NCI-H510A treated with DMSO at 0.1 percent for 48 hours (cell line): ENCODE measurements at regions not wholly inside any gene's neighbourhood (a gene's known extent, or its start where the extent isn't known, plus 50 kb on each side); places are given as distances from the start of the nearest gene placed in this dataset.
"Not testable (repeated sequence)": the region's sequence is repeated elsewhere in the genome, so short reads cannot be mapped to it uniquely, and the experiment has no call there.

ENCODE experiments used
- DNase-seq: peaks from one replicate; lab custom pipeline; 2025; lab: John Stamatoyannopoulos, UW

DNA sequence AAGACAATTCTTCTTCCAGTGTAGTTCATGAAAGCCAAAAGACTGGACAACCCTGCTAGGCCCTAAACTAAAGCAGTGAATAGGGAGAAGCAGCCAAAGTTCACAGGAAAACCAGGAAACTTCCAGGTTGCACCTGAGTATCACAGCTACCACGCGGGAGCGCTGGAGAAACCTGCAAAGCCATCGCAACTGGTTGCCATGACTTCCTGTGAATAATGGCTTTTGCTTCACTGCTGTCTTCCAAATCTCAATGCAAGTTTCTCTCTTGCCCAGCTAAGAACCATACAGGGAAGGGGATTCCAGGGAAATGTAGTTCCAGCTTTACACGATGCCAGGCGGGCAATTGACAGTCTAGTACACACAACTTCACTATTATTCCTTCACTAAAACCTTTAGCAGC is 114.1 kb downstream of the GXYLT1 start:
- no peak for DNase-seq

DNA sequence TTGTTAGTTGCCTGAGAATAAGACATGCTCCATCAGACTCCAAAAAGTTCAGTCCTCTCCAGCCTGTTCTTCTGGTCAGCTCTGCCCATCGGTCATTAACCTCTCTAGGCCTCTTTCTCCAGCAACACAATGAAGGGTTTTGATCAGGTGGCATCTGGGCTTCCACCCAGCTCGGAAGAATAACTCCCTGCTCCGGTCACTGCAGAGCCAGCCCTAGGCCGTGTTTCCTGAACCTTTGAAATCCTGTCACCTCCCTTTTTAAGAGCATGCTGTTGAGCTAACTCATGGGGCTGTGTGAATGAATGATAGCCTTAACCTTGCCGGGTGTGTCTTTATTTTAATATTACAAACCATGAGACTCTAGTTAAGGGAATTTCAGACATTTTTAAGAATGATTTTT is 117.1 kb downstream of the GXYLT1 start:
- no peak for DNase-seq

DNA sequence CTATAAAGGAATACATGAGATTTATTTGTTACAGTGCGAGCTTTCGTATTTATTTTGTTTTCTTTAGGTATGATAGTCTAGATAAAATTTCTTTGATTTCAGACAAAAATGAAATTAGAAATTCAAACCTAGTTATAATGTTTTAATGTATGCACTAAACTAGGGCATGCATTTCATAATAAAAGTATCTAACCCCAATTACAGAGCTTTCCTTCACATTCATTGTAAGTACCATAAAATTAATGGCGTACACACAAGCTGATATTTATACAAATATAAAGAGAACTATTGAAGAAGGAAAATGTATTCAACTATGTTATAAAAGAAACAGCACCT is 120.2 kb downstream of the GXYLT1 start:
- DNase-seq = no peak

DNA sequence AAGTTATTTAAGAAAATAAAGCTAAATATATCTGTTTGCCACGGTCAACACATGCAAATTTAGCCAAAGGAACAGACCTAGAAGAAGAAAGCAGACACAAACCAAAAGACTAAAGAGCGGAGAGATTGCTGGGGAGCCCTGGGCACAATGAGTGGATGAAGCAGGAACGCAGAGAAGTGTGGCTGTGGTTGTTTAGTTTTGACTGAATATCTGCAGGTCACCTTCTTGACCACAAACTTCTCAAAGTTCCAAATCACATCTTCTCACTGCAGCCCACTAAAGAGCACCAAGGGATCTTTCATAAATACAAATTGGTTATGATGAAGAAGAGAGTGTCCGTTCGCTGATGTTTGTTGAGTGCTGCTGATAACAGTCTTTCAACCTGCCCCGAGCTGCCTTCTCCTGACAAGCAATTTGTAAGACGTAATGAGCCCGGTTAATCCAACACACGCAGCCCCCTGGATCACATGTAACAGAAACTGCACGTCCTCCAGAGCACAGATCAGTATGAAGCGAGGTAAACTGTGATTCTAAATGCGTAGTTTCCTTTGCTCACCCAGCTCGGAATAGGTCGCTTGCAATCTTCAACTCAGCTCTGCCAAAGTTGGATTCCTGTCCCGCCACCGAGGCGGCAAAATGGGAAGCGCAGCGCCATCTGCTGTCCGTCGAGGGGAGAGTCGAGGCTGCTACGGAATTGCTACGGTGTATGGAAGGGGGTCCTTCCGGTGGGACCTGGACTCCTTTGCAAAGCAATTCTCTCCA is 120.8 kb downstream of the GXYLT1 start:
- DNase-seq = peak; percentile 53

DNA sequence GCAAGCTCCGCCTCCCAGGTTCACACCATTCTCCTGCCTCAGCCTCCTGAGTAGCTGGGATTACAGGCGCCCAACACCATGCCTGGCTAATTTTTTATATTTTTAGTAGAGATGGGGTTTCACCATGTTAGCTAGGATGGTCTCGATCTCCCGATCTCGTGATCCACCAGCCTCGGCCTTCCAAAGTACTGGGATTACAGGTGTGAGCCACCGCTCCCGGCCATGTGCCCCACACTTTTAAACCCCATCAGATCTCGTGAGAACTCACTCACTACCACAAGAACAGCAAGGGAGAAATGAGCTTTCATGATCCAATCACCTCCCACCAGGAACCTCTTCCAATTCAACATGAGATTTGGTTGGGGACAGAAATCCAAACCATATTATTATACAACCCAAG is 122.7 kb downstream of the GXYLT1 start:
- DNase-seq = not testable (repeated sequence)

- no peak for DNase-seq
Observed at GRCh38 chr12:42021469-42021868, 123.2 kb downstream of the GXYLT1 start.

GRCh38 chr12:42020226-42020625 is 124.4 kb downstream of the GXYLT1 start:
- DNase-seq = no peak

DNA sequence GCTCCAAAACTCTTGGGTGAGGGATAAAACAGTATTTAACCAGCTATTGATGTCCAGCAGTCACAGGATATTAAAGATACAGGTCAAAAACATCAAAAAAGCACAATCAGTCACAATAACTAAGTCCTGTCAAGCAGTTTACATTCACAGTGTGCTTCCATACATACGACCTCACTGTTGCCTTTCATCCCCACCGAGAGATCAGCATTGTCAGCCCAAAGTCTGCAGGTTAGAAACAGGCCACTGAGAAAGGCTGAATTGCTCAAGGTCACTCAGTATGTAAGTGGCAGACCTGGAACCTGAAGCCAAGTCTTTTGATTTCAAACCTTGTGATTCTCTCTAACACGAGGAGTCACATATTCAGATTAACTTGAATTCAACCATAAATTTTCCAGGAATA is 124.9 kb downstream of the GXYLT1 start:
- no peak for DNase-seq

- DNase-seq = no peak
Observed at GRCh38 chr12:42017051-42017450, 127.6 kb downstream of the GXYLT1 start.

DNA sequence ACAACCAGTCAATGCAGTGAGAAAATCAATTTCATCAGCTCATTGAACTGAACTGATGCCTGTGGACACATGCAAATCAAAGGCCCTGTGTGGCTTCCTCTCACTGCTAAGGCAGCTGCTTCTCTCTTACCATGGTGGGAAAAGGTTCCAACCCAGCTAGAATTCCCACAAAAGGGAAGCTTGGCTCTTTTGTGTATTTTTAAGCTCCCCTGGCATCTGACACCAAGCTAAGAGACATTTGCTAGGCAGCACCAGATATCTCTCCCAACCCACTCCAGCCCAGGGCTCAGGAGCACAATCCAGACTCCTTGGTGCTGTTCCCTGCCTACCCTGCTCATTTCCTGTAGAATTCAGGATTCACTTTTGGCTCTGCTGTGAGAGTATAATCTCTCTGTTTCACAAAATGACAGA is 129.6 kb downstream of the GXYLT1 start:
- no peak for DNase-seq

DNA sequence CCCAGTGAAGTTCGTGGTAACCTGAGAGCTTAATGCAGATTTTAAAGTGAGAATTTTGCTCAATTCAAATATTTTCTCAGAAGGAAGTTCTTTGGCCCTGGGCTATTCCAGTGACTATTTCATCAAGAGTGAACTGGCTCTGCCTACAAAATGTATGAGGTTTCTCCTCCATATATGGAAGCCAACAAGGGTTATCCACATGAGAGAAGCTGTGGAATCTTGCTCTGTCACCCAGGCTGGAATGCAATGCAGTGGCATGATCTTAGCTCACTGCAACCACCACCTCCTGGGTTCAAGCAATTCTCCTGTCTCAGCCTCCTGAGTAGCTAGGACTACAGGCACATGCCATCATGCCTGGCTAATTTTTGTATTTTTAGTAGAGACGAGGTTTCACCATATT is 132.2 kb downstream of the GXYLT1 start:
- DNase-seq = not testable (repeated sequence)

DNA sequence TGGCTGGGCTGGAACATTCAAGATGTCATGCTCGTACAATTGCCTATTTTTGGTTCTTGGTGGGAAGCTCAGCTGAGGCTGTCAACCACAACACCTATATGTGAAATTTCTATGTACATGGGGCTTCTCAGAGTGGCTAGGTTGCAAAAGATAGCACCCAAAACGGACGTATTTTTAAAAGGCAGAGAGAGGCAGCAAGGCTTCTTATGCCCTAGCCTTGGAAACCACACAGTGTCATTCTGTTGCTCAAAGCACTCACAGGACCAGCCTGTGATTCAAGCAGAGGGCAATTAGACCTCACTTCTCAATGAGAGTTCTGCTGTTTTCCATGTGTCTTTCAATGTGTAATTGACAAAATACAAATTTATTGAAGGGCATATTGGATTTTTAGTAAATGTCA is 134.0 kb downstream of the GXYLT1 start:
- no peak for DNase-seq

DNA sequence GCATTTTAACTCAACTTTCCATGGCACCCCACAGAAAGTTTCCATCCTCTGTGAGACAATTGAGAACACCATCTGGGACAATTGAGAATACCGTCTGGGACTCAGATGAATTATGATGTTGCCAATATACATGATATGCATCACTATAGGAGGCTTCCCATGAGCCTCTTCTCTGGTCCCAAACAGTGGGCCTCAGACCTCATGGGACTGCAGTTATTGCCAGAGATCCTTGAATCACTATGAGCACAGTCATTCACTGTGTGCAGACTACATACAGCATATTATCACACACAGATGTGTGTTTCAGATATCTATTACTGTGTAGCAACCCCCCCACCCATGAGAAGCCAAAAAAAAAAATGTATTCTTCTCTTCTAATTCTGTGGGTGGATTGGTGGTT is 134.4 kb downstream of the GXYLT1 start:
- no peak for DNase-seq

DNA sequence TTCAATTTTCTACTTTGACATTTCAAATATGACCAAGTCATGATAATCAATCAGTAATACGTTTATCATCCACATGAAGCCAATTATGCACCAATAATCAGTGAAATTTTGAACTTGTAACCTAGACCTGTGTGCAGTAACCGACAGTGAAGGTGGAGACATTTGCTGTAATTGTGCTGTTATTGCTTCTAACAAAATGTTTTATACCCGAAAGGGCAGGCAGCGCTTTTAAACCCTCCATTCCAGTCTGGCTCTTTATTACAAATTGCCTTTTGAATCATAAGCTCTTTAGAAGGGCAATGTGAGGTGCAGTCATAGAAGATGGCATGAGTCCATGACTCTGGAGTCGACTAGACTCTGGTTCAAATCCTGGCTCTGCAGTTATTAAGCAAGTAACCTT is 135.7 kb downstream of the GXYLT1 start:
- DNase-seq = no peak

DNA sequence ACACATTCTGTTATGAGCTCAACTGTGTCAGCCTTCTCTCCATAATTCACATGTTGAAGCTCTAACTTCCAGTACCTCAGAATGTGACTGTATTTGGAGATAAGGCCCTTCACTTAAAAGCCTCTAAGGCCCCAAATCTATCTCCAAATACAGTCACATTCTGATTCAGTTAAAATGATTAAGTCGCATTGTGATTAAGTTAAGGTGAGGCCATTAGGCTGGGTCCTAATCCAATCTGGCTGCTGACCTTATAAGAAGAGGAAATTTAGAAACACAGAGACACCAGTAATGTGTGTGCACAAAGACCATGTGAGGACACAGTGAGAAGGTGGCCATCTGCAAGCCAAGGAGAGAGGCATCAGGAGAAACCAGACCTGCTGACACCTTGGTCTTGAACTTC is 141.6 kb downstream of the GXYLT1 start:
- no peak for DNase-seq

GRCh38 chr12:42002563-42002962 is 142.1 kb downstream of the GXYLT1 start:
- DNase-seq = no peak

DNA sequence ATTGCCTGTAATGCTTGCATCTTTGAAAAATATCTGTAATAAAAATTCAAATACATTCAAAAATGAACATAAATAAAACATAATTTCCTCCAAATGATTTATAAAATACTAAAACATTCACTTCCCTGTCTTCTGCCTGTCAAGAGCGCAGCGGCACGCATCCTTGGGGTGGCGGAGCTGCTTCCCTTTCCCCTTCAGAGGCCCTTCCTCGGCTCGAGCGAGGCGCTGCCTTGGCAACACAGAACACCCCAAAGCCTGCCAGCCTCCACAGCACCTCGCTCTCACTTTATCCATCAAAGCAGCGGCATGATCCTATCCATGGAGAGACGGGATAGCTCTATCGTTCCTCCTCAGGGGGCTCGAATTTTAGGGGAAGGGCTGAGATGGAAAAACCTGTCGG is 146.2 kb downstream of the GXYLT1 start:
- DNase-seq = no peak

DNA sequence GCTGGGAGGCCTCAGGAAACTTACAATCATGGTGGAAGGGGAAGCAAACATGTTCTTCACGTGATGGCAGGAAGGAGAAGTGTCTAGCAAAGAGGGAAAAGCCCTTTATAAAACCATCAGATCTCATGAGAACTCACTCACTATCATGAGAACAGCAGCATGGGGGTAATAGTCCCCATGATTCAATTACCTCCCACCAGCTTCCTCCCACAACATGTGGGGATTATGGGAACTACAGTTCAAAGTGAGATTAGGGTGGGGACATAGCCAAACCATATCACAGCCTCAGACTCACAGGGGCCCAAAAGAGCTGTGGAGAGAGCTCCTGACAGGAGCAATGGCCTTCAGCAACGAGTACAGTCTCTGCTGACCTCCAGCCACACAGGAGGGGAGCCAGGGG is 151.4 kb downstream of the GXYLT1 start:
- no peak for DNase-seq

GRCh38 chr12:41992692-41993215 is 151.9 kb downstream of the GXYLT1 start:
- peak; percentile 63 for DNase-seq

DNA sequence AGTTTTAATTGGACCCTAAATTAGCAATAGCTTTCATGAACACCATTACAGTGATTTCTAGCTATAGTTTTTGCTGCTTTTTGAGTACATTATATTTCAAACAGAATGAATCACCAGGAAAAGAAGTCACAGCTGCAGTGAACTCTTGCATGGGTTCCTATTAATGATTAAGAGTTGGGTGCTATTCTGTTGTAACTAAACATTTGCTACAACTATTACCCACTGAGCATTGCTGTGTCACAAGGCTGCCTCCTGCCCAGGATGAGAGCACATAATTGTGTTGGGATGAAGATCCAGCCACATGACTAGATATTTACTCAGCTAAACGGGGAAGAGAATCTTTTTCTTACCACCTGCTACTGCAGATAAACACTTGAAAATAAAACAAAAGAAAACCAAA is 152.7 kb downstream of the GXYLT1 start:
- peak; percentile 81 for DNase-seq

DNA sequence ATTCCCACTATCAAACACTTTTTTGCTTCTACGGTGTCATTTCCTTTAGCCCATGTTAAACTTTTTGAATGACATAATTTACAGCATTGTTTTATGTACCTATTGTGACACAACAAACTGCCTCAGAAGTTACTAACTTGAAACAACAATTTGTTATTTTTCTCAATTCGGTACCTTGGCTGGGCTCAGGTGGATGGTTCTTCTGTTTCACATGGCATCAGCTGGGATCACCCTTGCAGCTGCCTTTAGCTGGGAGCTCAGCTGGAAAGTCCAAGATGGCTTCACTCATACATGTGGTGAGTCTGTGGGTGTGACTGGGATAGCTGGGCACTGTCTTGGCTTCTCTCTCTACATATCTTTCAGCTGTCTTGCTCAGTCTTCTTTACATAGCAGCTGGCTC is 156.0 kb downstream of the GXYLT1 start:
- no peak for DNase-seq

DNA sequence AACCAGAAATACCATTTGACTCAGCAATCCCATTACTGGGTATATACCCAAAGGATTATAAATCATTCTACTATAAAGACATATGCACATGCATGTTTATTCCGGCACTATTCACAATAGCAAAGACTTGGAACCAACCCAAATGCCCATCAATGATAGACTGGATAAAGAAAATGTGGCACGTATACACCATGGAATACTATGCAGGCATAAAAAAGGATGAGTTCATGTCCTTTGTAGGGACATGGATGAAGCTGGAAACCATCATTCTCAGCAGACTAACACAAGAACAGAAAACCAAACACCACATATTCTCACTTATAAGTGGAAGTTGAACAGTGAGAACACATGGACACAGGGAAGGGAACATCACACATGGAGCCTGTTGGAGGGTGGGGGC is 158.2 kb downstream of the GXYLT1 start:
- not testable (repeated sequence) for DNase-seq

DNA sequence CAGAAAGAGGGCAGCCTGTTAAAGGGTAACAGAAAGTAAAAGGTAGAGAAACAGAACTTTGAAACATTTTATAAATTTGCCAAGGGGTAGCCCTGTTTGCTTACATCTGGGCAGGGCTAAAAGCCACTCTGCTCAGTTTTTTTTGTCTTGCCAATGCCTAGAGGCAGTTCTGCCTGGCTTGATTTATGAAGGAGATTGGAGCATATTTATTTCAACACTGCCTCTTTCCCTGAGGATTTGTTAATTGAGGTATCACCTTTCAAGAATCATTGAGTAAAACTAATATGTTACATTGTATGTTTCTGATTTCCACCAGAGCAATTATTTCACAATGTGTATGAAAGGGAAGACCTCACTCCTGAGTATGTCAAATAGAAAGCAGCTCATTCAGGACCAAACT is 160.8 kb downstream of the GXYLT1 start:
- DNase-seq = no peak

GRCh38 chr12:41983394-41983793 is 161.3 kb downstream of the GXYLT1 start:
- no peak for DNase-seq
